ENCODE measurements at regions not wholly inside any gene's neighbourhood (a gene's known extent, or its start where the extent isn't known, plus 50 kb on each side); places are given as distances from the start of the nearest gene placed in this dataset.

- TF ChIP-seq CTCF (conservative IDR thresholded peaks at IDR 0.05 in 1 of 2, IDR thresholded peaks at IDR 0.05 in 1 of 2; ENCODE audit: extremely low read depth in 1 of 2, insufficient read depth in 1 of 2, low read depth in 1 of 2, low read length in 2 of 2) (no peak), EZH2 (IDR thresholded peaks at IDR 0.05; ENCODE audit: borderline replicate concordance, low read length) (no peak)
Measured at GRCh38 chr13:86185107-86185506, 385.9 kb upstream of the SLITRK6 start.
